A549 (cell line): ENCODE measurements at regions not wholly inside any gene's neighbourhood (a gene's known extent, or its start where the extent isn't known, plus 50 kb on each side); places are given as distances from the start of the nearest gene placed in this dataset.

Experiments
- BHLHE40 ChIP-seq: IDR thresholded peaks from 2 replicates; pipeline ENCODE4 v1.6.1; 2012; ENCODE audit warnings: low read depth, low read length, inconsistent platforms
- CEBPB ChIP-seq, 2 experiments: fragments of >200 bp in 1 of 2; sonication (Bioruptor Twin) in 1 of 2; formaldehyde crosslinking in 1 of 2; IDR thresholded peaks; 2 replicates each; pipeline ENCODE4 v1.6.1; 2012 to 2016
- CTCF ChIP-seq: fragments of >200 bp; sonication (Bioruptor Twin); formaldehyde crosslinking; IDR thresholded peaks from 3 replicates; pipeline ENCODE4 v1.5.1; 2016
- KDM1A ChIP-seq: fragments of 200-600 bp; sonication (generic); IDR thresholded peaks from 2 replicates; pipeline ENCODE4 v1.6.1; 2016; ENCODE audit warnings: low read depth, mild to moderate bottlenecking
- RAD21 ChIP-seq, 2 experiments: fragments of >200 bp in 1 of 2; sonication (Bioruptor Twin) in 1 of 2; formaldehyde crosslinking in 1 of 2; IDR thresholded peaks in 1 of 2; conservative IDR thresholded peaks in 1 of 2; 2 replicates in 1 of 2; 3 replicates in 1 of 2; pipeline ENCODE4 v1.6.1; 2012 to 2018; ENCODE audit warnings: inconsistent platforms in 1 of 2
- SMC3 ChIP-seq: fragments of >200 bp; sonication (Bioruptor Twin); formaldehyde crosslinking; IDR thresholded peaks from 3 replicates; pipeline ENCODE4 v1.6.1; 2018; ENCODE audit warnings: inconsistent platforms
- USF2 ChIP-seq: fragments of 450-650 bp; IDR thresholded peaks from 2 replicates; pipeline ENCODE4 v1.6.1; 2014; ENCODE audit warnings: antibody characterized with exemption

- TF ChIP-seq SMC3, result no peak
- no peak for TF ChIP-seq RAD21 (conservative IDR thresholded peaks at IDR 0.05 in 1 of 2, IDR thresholded peaks at IDR 0.05 in 1 of 2)
- TF ChIP-seq USF2, result no peak
- no peak for TF ChIP-seq KDM1A
- TF ChIP-seq BHLHE40, result no peak
- TF ChIP-seq CEBPB (IDR thresholded peaks at IDR 0.05), result no peak
- no peak for TF ChIP-seq CTCF
Observed at GRCh38 chr5:63249960-63250359, 671.3 kb downstream of the LRRC70 start.
